ENCODE measurements at regions not wholly inside any gene's neighbourhood (a gene's known extent, or its start where the extent isn't known, plus 50 kb on each side); places are given as distances from the start of the nearest gene placed in this dataset.

DNA sequence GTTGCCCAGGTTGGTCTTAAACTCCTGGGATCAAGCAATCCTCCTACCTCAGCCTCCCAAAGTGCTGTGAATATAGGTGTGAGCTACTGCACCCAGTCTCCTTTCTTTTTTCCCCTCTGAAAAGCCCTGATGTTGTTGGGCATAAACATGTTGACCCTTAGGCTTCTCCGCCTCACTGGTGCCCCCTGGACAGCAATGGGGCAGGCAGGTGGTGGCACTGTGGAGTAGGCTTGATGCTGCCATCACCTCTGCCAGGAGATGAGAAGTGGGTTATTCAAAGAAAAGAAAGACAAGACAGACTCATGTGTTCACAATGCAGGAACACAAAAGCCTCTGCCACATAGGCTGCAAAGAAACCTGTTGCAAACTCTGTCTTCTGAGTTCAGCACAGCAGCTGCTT, 169.9 kb downstream of the EN1 start:
- TF ChIP-seq, protein P1, sequence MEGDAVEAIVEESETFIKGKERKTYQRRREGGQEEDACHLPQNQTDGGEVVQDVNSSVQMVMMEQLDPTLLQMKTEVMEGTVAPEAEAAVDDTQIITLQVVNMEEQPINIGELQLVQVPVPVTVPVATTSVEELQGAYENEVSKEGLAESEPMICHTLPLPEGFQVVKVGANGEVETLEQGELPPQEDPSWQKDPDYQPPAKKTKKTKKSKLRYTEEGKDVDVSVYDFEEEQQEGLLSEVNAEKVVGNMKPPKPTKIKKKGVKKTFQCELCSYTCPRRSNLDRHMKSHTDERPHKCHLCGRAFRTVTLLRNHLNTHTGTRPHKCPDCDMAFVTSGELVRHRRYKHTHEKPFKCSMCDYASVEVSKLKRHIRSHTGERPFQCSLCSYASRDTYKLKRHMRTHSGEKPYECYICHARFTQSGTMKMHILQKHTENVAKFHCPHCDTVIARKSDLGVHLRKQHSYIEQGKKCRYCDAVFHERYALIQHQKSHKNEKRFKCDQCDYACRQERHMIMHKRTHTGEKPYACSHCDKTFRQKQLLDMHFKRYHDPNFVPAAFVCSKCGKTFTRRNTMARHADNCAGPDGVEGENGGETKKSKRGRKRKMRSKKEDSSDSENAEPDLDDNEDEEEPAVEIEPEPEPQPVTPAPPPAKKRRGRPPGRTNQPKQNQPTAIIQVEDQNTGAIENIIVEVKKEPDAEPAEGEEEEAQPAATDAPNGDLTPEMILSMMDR (IDR thresholded peaks at IDR 0.05; ENCODE audit: insufficient read depth, low read length, poor library complexity, severe bottlenecking) = no peak
- H3K4me3 ChIP-seq (replicated peaks; ENCODE audit: low read depth, low read length) = no peak overlapping the region
- H3K36me3 ChIP-seq (ENCODE audit: control insufficient read depth, insufficient read depth, low read length) = no peaks in the 10 kb centered on the region
- DNase-seq (ENCODE audit: extremely low read depth, insufficient read length) = no peak
- no peaks in the 10 kb centered on the region; the same call in 1 of the 2 replicates for H3K27me3 ChIP-seq (replicated peaks; ENCODE audit: control insufficient read depth, insufficient read depth, low read length)

DNA sequence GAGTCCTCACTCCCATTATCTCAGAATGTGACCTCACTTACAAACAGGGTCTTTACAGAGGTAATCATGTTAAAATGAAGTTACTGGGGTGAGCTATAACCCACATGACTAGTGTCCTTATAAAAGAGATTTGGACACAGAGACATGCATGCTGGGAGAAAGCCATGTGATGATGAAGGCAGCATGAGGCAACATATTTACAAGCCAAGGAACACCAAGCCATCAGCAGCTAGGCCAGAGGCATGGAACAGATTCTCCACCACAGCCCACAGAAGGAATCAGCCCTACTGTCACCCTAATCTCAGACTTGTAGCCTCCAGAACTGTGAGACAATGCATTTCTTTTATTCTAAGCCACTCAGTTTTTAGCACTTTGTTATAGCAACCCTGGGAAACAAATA, 171.9 kb downstream of the EN1 start:
- H3K27me3 ChIP-seq (replicated peaks; ENCODE audit: control insufficient read depth, insufficient read depth, low read length) = no peaks in the 10 kb centered on the region; the same call in 1 of the 2 replicates
- H3K4me3 ChIP-seq (replicated peaks; ENCODE audit: low read depth, low read length) = no peak overlapping the region
- TF ChIP-seq, protein P1 (IDR thresholded peaks at IDR 0.05; ENCODE audit: insufficient read depth, low read length, poor library complexity, severe bottlenecking) = no peak
- no peak for DNase-seq (ENCODE audit: extremely low read depth, insufficient read length)
- H3K36me3 ChIP-seq (ENCODE audit: control insufficient read depth, insufficient read depth, low read length) = no peaks in the 10 kb centered on the region

DNA sequence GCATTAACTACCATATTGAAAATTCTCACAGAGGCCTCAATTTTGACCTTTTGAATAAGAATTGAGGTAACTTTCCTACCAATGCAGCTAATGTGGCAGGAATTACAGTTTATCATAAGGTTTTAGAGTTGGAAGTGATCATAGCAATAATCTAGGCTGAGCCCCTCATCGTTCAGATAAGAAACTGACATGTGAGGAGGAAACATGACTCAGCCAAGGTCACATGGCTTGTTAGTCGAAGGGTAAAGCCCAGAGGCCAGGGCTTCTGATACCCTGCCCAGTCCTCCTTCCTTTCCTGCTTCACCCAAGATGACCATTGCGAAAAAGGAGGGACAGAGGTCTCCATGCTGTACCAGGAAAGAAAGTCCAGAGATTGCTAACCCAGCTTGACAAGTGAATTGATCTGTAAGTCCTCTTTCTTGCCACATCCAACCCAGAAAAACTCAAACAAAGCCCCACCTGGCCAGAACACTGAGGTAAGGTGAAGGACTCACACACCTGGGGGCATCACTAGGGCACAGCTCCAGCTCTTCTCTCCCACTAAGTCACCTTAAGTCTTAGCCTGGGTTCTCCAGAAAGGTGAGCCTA, 174.8 kb downstream of the EN1 start:
- H3K4me3 ChIP-seq (replicated peaks; ENCODE audit: low read depth, low read length) = no peak overlapping the region
- no peak for DNase-seq (ENCODE audit: extremely low read depth, insufficient read length)
- no peaks in the 10 kb centered on the region; the same call in none of the 2 replicates for H3K27me3 ChIP-seq (replicated peaks; ENCODE audit: control insufficient read depth, insufficient read depth, low read length)
- H3K36me3 ChIP-seq (ENCODE audit: control insufficient read depth, insufficient read depth, low read length) = no peaks in the 10 kb centered on the region
- TF ChIP-seq, protein P1 (IDR thresholded peaks at IDR 0.05; ENCODE audit: insufficient read depth, low read length, poor library complexity, severe bottlenecking) = no peak

DNA sequence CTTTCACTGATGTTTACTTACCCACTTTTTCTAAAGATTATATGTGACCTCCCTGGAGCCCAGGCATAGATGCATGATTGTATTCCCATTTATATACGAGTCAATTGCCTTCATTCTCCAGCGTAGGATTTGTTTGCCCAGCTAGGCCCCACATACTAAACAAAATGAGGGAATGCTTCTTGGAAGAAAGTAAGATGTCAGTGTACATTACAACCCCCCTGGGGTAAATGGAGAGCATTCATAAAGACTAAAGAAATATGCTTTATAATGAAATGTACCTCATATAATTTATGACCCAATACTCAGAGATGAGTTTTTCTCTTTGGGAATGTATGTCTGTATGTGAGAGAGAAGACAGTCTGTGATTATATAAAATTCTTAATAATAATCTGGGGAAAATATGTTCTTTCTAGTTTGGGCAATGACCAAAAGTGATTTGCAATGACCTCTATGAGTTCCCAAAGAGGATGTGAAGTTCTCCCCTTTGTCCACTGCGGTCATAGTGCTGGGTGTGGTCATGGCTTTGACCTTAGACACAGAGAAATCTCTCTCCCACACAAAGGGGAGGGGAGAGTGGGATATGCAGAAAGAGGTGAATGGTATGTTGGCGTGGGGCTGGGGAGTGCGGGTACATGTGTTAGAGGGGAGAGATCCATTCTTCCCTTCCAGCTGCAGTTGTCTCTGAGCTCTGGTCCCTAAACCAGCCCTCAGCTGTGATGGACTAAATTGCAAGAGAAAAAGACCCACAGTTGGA, 175.6 kb downstream of the EN1 start:
- no peaks in the 10 kb centered on the region; the same call in none of the 2 replicates for H3K27me3 ChIP-seq (replicated peaks; ENCODE audit: control insufficient read depth, insufficient read depth, low read length)
- TF ChIP-seq, protein P1 (IDR thresholded peaks at IDR 0.05; ENCODE audit: insufficient read depth, low read length, poor library complexity, severe bottlenecking) = no peak
- H3K4me3 ChIP-seq (replicated peaks; ENCODE audit: low read depth, low read length) = no peak overlapping the region
- no peak for DNase-seq (ENCODE audit: extremely low read depth, insufficient read length)
- no peaks in the 10 kb centered on the region for H3K36me3 ChIP-seq (ENCODE audit: control insufficient read depth, insufficient read depth, low read length)

DNA sequence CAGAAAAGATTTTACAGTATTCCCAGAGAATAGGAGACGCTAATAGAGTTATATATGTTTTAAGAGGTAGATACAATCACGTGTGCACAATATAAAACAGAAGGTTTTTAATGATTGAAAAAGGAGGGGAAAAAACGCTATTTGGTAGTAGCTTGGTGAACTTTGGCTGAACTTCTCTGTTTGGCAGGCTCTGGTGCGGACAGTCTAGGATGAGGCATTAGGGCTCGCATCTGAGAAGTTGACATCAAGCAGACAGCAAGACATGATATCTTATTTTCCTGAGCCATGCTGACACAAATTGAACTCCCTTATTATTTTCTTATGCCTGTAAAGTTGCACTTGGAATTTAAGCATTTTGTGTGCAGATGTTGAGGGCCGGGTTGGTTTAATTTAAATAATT, 176.6 kb downstream of the EN1 start:
- TF ChIP-seq, protein P1 (IDR thresholded peaks at IDR 0.05; ENCODE audit: insufficient read depth, low read length, poor library complexity, severe bottlenecking) = no peak
- DNase-seq (ENCODE audit: extremely low read depth, insufficient read length) = no peak
- Histone ChIP-seq H3K36me3 (ENCODE audit: control insufficient read depth, insufficient read depth, low read length) (no peaks in the 10 kb centered on the region), H3K4me3 (replicated peaks; ENCODE audit: low read depth, low read length) (no peak overlapping the region), H3K27me3 (replicated peaks; ENCODE audit: control insufficient read depth, insufficient read depth, low read length) (no peaks in the 10 kb centered on the region; the same call in none of the 2 replicates)
